ENCODE measurements at regions not wholly inside any gene's neighbourhood (a gene's known extent, or its start where the extent isn't known, plus 50 kb on each side); places are given as distances from the start of the nearest gene placed in this dataset.

GRCh38 chr6:14266266-14266665 lies 148.7 kb downstream of the CD83 start:
- Histone ChIP-seq H3K4me3 (ENCODE audit: low read length) (no peak overlapping the region), H3K27me3 (ENCODE audit: control insufficient read depth, insufficient read depth, low read length) (no peaks in the 10 kb centered on the region), H3K9me3 (ENCODE audit: control insufficient read depth, insufficient read depth, low read length) (no peaks in the 10 kb centered on the region; the same call in 1 of the 2 replicates), H3K27ac (ENCODE audit: low read length) (no peak overlapping the region), H3K36me3 (ENCODE audit: control insufficient read depth, insufficient read depth, low read length) (no peaks in the 10 kb centered on the region), H3K4me1 (ENCODE audit: control insufficient read depth, insufficient read depth, low read length) (peaks cover 2% of the 10 kb centered on the region)
- no CpG with 5 or more reads among the region's 2 CpGs for WGBS (ENCODE audit: insufficient coverage, insufficient read length)
- DNase-seq (ENCODE audit: low read depth, low spot score), result no peak

GRCh38 chr6:14267885-14268660 lies 150.5 kb downstream of the CD83 start:
- Histone ChIP-seq H3K4me1 (ENCODE audit: control insufficient read depth, insufficient read depth, low read length) (peaks cover 6% of the 10 kb centered on the region), H3K9me3 (ENCODE audit: control insufficient read depth, insufficient read depth, low read length) (no peaks in the 10 kb centered on the region; the same call in 1 of the 2 replicates), H3K36me3 (ENCODE audit: control insufficient read depth, insufficient read depth, low read length) (no peaks in the 10 kb centered on the region), H3K27ac (ENCODE audit: low read length) (no peak overlapping the region), H3K4me3 (ENCODE audit: low read length) (no peak overlapping the region), H3K27me3 (ENCODE audit: control insufficient read depth, insufficient read depth, low read length) (no peaks in the 10 kb centered on the region; the same call in 1 of the 2 replicates)
- DNase-seq (ENCODE audit: low read depth, low spot score), result no peak
- no CpG with 5 or more reads among the region's 9 CpGs for WGBS (ENCODE audit: insufficient coverage, insufficient read length)

DNA sequence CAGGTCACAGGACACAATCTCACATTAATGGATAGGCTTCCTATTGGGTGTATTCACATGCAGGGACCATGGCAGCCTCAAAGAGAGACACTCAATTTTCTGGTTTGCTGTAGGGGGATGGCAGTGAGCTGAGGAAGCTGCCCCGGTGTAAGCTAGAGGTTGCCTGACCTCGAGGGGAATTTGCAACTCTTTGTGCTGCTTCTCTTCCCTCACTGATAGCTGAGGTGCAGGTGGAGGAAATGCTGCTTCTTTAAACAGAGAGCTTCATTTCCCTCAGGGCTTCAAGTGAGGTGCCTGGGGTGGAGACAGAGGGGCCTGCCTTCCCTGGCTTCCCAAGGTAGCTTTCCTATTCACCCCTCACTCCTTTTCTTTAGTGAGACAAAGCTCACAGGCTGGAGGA lies 151.9 kb downstream of the CD83 start:
- DNase-seq (ENCODE audit: low read depth, low spot score), result no peak

DNA sequence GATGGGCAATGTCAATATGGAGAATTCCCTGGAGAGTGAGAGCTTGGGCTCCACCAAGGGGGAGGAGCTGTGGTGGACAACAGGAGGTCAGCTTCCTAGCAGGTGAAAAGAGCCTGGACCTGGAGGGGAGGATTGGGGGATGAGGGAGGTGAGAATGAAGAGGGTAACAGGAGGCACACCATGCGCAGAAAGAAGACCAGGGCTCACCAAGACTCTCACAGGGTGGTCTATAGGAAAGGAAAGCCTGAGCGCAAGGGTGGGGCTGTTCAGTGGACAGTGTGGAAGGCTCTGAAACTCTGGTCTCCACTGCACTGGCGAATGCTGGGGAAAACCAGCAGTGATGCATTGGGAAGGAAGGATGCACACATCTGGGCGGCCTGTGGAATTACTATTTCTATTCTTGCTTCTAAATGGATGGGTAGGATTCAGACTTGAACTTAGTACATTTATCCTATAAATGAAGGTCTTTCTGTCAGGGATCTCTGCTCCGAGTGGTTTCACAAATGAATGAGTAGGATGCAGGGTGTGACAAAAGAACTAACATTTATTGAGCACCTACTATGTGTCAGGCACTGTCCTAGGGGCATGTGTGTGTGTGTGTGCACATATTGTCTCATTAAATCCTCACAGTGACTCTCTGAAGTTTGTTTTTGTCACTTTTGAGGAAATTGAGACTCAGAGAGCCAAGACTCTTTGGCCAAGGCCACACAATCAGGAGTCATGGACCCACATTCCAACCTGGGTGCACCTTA lies 152.7 kb downstream of the CD83 start:
- no peaks in the 10 kb centered on the region for H3K36me3 ChIP-seq (ENCODE audit: control insufficient read depth, insufficient read depth, low read length)
- no CpG with 5 or more reads among the region's 5 CpGs for WGBS (ENCODE audit: insufficient coverage, insufficient read length)
- H3K9me3 ChIP-seq (ENCODE audit: control insufficient read depth, insufficient read depth, low read length), result no peaks in the 10 kb centered on the region; the same call in 1 of the 2 replicates
- H3K4me1 ChIP-seq (ENCODE audit: control insufficient read depth, insufficient read depth, low read length), result peaks cover 7% of the 10 kb centered on the region
- no peak overlapping the region for H3K27ac ChIP-seq (ENCODE audit: low read length)
- no peak for DNase-seq (ENCODE audit: low read depth, low spot score)
- H3K27me3 ChIP-seq (ENCODE audit: control insufficient read depth, insufficient read depth, low read length), result peaks cover 1% of the 10 kb centered on the region; the same call in 1 of the 2 replicates
- H3K4me3 ChIP-seq (ENCODE audit: low read length), result no peak overlapping the region

More for the DNA sequence above, 151.9 kb downstream of the CD83 start:
- no peak overlapping the region for H3K27ac ChIP-seq (ENCODE audit: low read length)
- no peaks in the 10 kb centered on the region for H3K36me3 ChIP-seq (ENCODE audit: control insufficient read depth, insufficient read depth, low read length)
- H3K4me3 ChIP-seq (ENCODE audit: low read length), result no peak overlapping the region
- WGBS (ENCODE audit: insufficient coverage, insufficient read length), result no CpG with 5 or more reads among the region's 2 CpGs
- H3K4me1 ChIP-seq (ENCODE audit: control insufficient read depth, insufficient read depth, low read length), result peaks cover 6% of the 10 kb centered on the region
- no peaks in the 10 kb centered on the region; the same call in 1 of the 2 replicates for H3K27me3 ChIP-seq (ENCODE audit: control insufficient read depth, insufficient read depth, low read length)
- no peaks in the 10 kb centered on the region; the same call in 1 of the 2 replicates for H3K9me3 ChIP-seq (ENCODE audit: control insufficient read depth, insufficient read depth, low read length)

- Histone ChIP-seq H3K27me3 (ENCODE audit: control insufficient read depth, insufficient read depth, low read length) (peaks cover 1% of the 10 kb centered on the region; the same call in 1 of the 2 replicates), H3K4me3 (ENCODE audit: low read length) (no peak overlapping the region), H3K4me1 (ENCODE audit: control insufficient read depth, insufficient read depth, low read length) (peaks cover 7% of the 10 kb centered on the region), H3K27ac (ENCODE audit: low read length) (no peak overlapping the region), H3K36me3 (ENCODE audit: control insufficient read depth, insufficient read depth, low read length) (no peaks in the 10 kb centered on the region), H3K9me3 (ENCODE audit: control insufficient read depth, insufficient read depth, low read length) (no peaks in the 10 kb centered on the region)
- DNase-seq (ENCODE audit: low read depth, low spot score), result no peak
- WGBS (ENCODE audit: insufficient coverage, insufficient read length), result no CpG with 5 or more reads among the region's 11 CpGs
These were observed 153.6 kb downstream of the CD83 start for GRCh38 chr6:14270925-14271788.

DNA sequence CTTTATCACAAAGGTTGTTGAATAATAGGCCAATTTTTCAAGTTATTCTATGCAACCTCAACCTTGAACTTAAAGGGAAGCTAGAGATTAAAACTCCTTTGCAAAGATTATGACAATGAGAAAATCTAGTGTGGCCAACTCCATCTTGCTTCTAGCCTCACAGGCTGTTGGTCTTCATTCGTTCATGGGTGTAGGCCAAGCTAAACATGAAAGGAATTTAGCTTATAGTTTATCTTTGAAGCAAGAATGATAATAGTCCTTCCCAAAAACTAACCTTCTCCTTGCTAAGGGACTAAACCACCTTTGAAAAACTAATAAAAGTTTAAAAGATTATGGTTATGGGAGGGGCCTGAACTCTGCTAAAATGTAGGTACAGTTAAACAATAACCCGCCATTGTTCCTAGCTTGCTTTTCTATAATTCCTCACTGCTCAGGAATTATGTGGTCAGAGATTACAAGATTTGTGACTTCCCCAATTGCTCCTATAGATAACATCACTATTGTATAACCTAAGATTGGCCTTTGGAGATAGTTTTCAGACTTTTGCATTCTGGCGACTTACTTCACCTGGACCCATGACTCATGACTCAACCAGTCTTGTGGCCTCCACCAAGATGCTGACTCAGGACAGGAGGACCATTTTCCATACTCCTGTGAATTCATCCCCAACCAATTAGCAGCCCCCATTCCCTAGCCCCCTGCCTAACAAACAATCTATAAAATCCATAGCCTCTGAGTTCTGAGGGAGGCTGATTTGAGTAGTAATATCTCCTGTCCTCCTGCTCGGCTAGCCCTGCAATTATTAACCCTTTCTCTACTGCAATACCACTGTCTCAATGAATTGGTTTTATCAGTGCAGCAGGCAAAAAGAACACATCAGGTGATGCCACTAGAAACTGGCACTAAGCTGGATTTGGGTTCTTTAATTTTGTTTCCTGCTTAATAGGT lies 154.5 kb downstream of the CD83 start:
- peaks cover 7% of the 10 kb centered on the region for H3K4me1 ChIP-seq (ENCODE audit: control insufficient read depth, insufficient read depth, low read length)
- no CpG with 5 or more reads among the region's 4 CpGs for WGBS (ENCODE audit: insufficient coverage, insufficient read length)
- H3K4me3 ChIP-seq (ENCODE audit: low read length), result no peak overlapping the region
- H3K9me3 ChIP-seq (ENCODE audit: control insufficient read depth, insufficient read depth, low read length), result no peaks in the 10 kb centered on the region
- peaks cover 1% of the 10 kb centered on the region; the same call in 1 of the 2 replicates for H3K27me3 ChIP-seq (ENCODE audit: control insufficient read depth, insufficient read depth, low read length)
- no peak for DNase-seq (ENCODE audit: low read depth, low spot score)
- no peaks in the 10 kb centered on the region for H3K36me3 ChIP-seq (ENCODE audit: control insufficient read depth, insufficient read depth, low read length)
- H3K27ac ChIP-seq (ENCODE audit: low read length), result no peak overlapping the region

DNA sequence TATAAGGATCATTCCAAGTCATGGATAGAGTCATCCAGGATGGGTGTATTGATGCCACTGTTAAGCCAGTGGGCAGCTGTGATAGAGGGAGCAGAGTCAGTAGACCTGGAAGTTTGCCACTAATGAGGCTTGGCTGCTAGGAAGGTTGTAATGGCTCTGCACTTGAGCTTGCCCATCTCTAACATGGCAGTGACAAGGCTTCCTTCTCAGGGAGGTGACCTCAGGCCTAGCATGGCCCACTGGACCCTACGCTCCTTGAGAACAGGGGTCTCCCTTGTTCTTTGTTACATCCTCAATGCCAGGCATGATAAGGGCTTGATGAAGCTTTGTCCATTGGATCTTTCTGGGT lies 155.1 kb downstream of the CD83 start:
- no peak overlapping the region for H3K4me3 ChIP-seq (ENCODE audit: low read length)
- H3K4me1 ChIP-seq (ENCODE audit: control insufficient read depth, insufficient read depth, low read length), result peaks cover 7% of the 10 kb centered on the region
- no peaks in the 10 kb centered on the region for H3K36me3 ChIP-seq (ENCODE audit: control insufficient read depth, insufficient read depth, low read length)
- no peaks in the 10 kb centered on the region for H3K9me3 ChIP-seq (ENCODE audit: control insufficient read depth, insufficient read depth, low read length)
- H3K27ac ChIP-seq (ENCODE audit: low read length), result no peak overlapping the region
- H3K27me3 ChIP-seq (ENCODE audit: control insufficient read depth, insufficient read depth, low read length), result peaks cover 1% of the 10 kb centered on the region; the same call in 1 of the 2 replicates
- DNase-seq (ENCODE audit: low read depth, low spot score), result no peak
- WGBS (ENCODE audit: insufficient coverage, insufficient read length), result no CpG with 5 or more reads among the region's 1 CpG

- no CpG with 5 or more reads among the region's 8 CpGs for WGBS (ENCODE audit: insufficient coverage, insufficient read length)
- Histone ChIP-seq H3K4me1 (ENCODE audit: control insufficient read depth, insufficient read depth, low read length) (peaks cover 7% of the 10 kb centered on the region), H3K4me3 (ENCODE audit: low read length) (no peak overlapping the region), H3K27me3 (ENCODE audit: control insufficient read depth, insufficient read depth, low read length) (peaks cover 1% of the 10 kb centered on the region; the same call in 1 of the 2 replicates), H3K9me3 (ENCODE audit: control insufficient read depth, insufficient read depth, low read length) (no peaks in the 10 kb centered on the region), H3K36me3 (ENCODE audit: control insufficient read depth, insufficient read depth, low read length) (no peaks in the 10 kb centered on the region), H3K27ac (ENCODE audit: low read length) (no peak overlapping the region)
- peak; percentile 66 for DNase-seq (ENCODE audit: low read depth, low spot score)
These were observed 155.6 kb downstream of the CD83 start for GRCh38 chr6:14273191-14273590.

GRCh38 chr6:14274016-14274415 lies 156.4 kb downstream of the CD83 start:
- H3K9me3 ChIP-seq (ENCODE audit: control insufficient read depth, insufficient read depth, low read length), result no peaks in the 10 kb centered on the region
- H3K27ac ChIP-seq (ENCODE audit: low read length), result no peak overlapping the region
- H3K4me1 ChIP-seq (ENCODE audit: control insufficient read depth, insufficient read depth, low read length), result peaks cover 7% of the 10 kb centered on the region
- no peak overlapping the region for H3K4me3 ChIP-seq (ENCODE audit: low read length)
- H3K27me3 ChIP-seq (ENCODE audit: control insufficient read depth, insufficient read depth, low read length), result peaks cover 1% of the 10 kb centered on the region; the same call in 1 of the 2 replicates
- no peaks in the 10 kb centered on the region for H3K36me3 ChIP-seq (ENCODE audit: control insufficient read depth, insufficient read depth, low read length)
- WGBS (ENCODE audit: insufficient coverage, insufficient read length), result no CpG with 5 or more reads among the region's 6 CpGs
- no peak for DNase-seq (ENCODE audit: low read depth, low spot score)
